ENCODE measurements at regions not wholly inside any gene's neighbourhood (a gene's known extent, or its start where the extent isn't known, plus 50 kb on each side); places are given as distances from the start of the nearest gene placed in this dataset.

- no peak for TF ChIP-seq REST (IDR thresholded peaks at IDR 0.05; ENCODE audit: insufficient read depth in 1 of 2, low read depth in 2 of 2, low read length in 2 of 2)
- no peak for TF ChIP-seq POLR2AphosphoS5 (IDR thresholded peaks at IDR 0.05; ENCODE audit: low read depth, low read length)
- no peak for TF ChIP-seq SIN3A (IDR thresholded peaks at IDR 0.05; ENCODE audit: borderline replicate concordance, insufficient read depth, low read length)
- TF ChIP-seq TAF1 (IDR thresholded peaks at IDR 0.05; ENCODE audit: borderline replicate concordance, insufficient read depth, low read length) = no peak
Measured at GRCh38 chr4:138408758-138409157, 166.6 kb upstream of the SLC7A11 start.

Data from PFSK-1 (cell line).